ENCODE measurements at regions not wholly inside any gene's neighbourhood (a gene's known extent, or its start where the extent isn't known, plus 50 kb on each side); places are given as distances from the start of the nearest gene placed in this dataset.
"Not testable (repeated sequence)": the region's sequence is repeated elsewhere in the genome, so short reads cannot be mapped to it uniquely, and the experiment has no call there.

DNA sequence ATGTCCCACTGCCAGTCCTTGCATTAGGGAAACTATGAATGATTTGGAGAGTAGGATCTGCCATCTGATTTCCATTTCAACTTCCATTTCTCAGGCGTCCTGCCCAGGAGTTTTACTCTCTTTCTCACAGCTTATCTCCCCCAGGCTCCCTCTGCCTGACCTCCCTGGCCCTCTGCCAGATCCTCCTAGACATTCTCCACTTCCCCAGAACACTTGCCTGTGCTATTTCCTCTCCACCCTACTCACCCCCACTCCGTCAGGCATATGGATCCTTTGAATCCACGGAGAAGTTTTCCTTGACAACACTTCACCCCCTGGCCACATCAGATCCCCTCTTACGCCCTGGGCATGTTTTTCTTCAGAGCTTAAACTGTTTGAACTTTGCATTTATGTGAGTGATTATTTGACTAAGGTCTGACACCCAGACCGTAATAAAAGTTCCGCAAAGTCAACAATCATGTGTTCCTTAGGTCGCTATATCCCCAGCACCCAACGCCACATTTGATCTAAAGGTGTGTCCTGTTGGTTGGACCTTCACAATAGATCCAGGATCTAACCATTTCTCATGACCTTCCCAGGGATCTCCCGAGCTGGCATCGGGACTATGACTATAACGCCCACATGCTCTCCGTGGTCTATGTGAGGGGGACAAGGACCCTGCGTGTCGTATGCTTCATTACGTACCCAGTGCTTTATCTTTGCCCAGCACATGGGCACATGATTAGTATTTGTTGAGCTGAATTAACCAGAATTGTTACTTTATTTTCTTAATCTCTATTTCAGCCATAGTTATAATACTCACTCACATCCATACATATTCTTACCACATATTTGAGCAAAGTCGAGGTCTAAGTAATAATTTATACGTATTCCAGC lies 255.8 kb upstream of the FOXN3 start:
- DNase-seq (ENCODE audit: low spot score), result no peak
- intact Hi-C loops (cut with DNase I), result no loop called here

DNA sequence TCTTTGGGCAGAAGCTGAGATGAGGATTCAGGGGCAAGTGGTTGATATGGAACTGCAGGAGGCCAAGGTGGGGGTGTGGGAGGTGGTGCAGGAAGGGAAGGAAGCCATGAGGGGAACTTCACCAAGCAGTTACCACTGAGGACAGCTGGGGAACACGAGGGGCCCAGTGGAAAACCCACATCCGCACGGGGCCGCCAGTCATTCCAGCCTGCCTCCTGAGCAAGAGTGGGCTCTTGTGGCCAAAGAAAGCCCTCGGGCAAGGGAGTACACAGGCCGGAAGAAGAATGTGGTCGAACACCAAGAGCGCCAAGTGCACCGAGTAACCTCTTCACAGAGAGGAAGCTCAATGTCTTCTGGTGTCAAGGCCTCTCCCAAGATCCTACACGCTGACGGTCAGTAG lies 252.2 kb upstream of the FOXN3 start:
- intact Hi-C loops (cut with DNase I), result no loop called here
- no peak for DNase-seq (ENCODE audit: low spot score)

GRCh38 chr14:89667983-89668382 lies 250.9 kb upstream of the FOXN3 start:
- intact Hi-C loops (cut with DNase I), result no loop called here

DNA sequence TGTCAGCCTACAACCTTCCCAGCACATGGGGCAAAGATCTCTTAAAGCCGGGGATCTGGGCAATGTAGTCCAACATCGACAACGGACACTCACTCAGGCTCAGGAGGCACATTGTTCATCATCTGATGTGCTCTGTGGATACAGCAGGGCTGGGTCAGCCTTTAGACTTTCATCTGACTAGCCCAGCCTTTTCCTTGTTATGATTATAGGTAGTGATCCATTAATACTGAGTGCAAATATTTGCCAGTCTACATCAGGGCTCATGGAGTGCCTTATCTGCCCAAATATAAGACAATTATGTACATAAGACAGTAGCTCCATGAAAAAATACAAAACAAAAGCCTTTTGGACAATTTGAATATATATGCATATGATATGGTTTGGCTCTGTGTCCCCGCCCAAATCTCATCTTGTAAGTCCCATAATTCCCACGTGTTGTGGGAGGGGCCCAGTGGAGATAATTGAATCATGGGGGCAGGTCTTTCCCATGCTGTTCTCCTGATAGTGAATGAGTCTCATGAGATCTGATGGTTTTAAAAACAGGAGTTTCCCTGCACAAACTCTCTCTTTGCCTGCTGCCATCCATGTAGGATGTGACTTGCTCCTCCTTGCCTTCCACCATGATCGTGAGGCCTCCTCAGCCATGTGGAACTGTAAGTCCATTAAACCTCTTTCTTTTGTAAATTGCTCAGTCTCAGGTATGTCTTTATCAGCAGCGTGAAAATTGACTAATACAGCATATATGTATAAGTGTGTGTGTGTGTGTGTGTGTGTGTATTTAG lies 248.5 kb upstream of the FOXN3 start:
- intact Hi-C loops (cut with DNase I), result loop anchor here in 1 of 2 donors (1.0 kb wide), 1 partner anchor 40 kb away; no protein-coding TSS in a partner anchor
- DNase-seq (ENCODE audit: low spot score), result not testable (repeated sequence)

More at GRCh38 chr14:89667983-89668382, 250.9 kb upstream of the FOXN3 start:
- no peak for DNase-seq (ENCODE audit: low spot score)

GRCh38 chr14:89661392-89661791 lies 244.4 kb upstream of the FOXN3 start:
- intact Hi-C loops (cut with DNase I), result no loop called here
- no peak for DNase-seq (ENCODE audit: low spot score)

GRCh38 chr14:89660625-89661233 lies 243.7 kb upstream of the FOXN3 start:
- intact Hi-C loops (cut with DNase I); DNase-seq (ENCODE audit: low spot score): not testable (repeated sequence)

DNA sequence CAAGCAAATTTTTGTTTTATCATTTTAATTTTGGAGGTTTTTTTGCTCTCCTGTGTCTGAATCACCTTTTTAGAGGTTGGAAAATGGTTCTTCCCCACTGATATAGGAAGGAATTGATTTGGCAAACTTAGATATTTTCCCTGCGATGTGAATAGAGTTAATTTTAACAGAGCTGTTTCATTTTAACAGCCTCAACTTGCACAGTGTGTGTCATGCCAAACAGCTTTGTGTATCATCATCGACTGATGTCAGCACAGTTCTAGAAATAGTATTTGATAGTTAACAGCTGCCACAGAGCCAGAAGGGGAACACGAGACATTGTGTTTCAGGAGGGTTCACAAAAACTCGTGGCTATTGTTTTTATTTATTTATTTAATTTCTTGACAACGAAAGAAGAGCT lies 243.1 kb upstream of the FOXN3 start:
- no peak for DNase-seq (ENCODE audit: low spot score)
- intact Hi-C loops (cut with DNase I), result no loop called here

GRCh38 chr14:89658977-89659670 lies 242.1 kb upstream of the FOXN3 start:
- intact Hi-C loops (cut with DNase I), result no loop called here

DNA sequence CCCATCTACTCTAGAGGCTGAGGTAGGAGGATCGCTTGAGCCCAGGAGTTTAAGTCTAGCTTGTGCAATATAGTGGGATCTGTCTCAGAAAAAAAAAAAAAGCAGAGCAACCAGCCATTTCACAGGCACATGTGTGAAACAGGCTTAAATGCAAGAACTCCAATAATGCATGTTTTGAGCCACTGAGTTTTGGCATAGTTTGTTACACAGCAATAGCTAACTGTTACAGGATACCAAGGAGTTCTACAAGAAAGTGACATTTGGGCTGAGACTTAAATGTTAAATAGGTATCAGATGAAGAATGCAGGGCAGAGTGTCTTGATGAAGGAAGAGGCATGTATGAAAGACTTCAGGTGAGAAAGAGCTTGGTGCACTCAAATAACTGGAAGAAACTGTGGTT lies 240.0 kb upstream of the FOXN3 start:
- intact Hi-C loops (cut with DNase I), result no loop called here
- no peak for DNase-seq (ENCODE audit: low spot score)

More at GRCh38 chr14:89658977-89659670, 242.1 kb upstream of the FOXN3 start:
- DNase-seq (ENCODE audit: low spot score), result no peak

DNA sequence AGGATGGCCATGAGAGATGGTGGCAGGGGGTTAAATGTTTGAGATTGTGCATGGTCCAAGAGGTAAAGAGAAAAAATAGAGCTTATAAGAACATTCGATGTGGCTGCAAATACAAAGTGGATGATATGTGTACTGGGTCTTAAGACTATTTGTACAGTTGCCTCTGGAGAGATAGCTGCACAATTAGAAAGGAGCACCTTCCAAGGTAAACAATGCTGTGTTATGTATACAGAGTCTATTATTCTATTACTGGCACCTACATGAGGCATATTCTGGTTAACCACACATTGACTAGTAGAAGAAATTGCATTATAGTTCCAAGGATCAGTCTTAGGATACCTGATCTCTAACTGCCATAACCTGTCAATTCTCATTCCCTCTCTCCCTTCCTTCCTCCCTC lies 238.0 kb upstream of the FOXN3 start:
- DNase-seq (ENCODE audit: low spot score), result no peak
- intact Hi-C loops (cut with DNase I), result no loop called here

DNA sequence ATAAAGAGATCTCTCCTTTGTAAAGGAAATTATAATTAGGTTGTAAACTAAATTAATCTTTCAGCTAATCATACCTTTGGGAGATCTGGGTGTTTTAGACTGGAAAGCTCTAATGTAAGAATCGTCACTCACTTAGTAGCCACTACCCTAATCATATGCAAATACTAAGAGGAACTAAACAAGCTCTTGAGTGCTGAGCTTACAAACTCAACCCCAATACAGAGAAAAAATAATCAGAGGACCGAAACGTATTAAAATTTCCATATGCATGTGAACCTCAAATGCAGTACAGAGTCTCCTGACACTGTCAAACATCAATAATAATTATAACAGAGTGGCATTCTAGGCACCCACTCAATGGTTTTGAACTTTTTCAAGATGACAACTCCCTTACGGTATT lies 235.3 kb upstream of the FOXN3 start:
- DNase-seq (ENCODE audit: low spot score), result no peak
- intact Hi-C loops (cut with DNase I), result no loop called here

DNA sequence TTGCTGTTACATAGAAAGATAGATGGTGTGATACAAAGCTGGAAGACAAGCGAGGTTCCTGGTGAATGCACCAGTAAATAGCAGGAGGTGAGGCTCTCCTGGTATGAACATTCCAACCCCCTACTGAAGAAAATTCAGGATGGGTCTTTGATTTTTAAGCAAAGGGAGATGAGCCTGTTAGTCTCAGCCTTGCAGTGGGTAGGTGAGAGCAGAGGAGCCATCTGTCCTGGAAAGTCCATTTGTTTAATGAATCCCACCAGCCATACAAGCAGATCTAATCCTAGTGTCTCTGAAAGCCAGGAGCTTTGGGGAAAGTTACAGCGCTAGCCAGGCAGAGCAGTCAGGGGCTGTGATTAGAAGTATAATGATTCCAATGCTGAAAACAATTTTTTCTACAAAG lies 234.8 kb upstream of the FOXN3 start:
- intact Hi-C loops (cut with DNase I), result no loop called here

GRCh38 chr14:89650077-89650978 lies 233.3 kb upstream of the FOXN3 start:
- DNase-seq (ENCODE audit: low spot score), result no peak
- intact Hi-C loops (cut with DNase I), result no loop called here

More for the DNA sequence above, 234.8 kb upstream of the FOXN3 start:
- DNase-seq (ENCODE audit: low spot score), result no peak

DNA sequence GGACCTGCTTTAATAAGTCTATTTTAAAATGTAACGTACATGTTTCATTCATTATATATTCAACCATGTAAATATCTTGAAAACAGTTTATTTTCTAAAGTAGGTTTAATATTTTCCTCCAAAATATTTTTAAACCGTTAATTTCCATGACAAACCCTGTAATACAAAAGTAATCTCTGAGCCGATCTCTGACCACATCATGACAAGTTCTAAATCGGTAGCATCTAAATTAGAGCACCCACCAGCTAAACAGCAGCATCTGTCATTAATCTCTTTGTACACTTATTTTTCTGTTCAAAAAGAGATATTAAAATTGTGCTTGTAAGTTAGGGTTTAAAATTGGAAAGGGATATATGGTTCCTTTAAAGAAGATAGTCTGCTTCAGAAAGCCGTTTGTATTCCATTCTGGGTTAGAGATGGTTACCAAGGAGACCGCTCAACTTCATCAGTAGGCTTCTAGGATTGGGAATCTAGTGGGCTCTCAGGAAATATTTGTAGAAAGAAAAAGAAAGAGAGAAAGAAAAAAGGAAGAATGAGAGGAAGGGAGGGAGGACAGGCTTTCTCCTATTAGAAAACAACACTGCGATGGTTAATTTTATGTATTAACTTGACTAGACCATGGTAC lies 232.5 kb upstream of the FOXN3 start:
- intact Hi-C loops (cut with DNase I), result no loop called here
- DNase-seq (ENCODE audit: low spot score), result no peak

DNA sequence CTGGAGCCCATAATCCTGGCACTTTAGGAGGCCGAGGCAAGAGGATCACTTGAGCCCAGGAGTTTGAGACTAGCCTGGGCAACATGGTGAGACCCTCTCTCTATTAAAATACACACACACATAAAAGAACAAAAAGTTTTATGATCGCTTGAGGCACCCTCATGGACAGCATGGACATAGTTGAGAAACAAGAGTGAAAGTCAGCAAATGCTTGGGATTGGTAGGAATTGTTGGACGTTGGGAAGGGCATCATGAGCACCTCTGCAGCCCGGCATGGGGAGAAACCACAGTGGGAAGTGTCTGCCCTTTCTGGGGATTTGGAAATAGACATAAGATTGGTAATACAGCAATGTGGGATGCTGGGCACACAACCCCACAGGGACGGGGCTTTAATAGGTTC lies 231.9 kb upstream of the FOXN3 start:
- intact Hi-C loops (cut with DNase I), result no loop called here
- no peak for DNase-seq (ENCODE audit: low spot score)

GRCh38 chr14:89648510-89648909 lies 231.5 kb upstream of the FOXN3 start:
- intact Hi-C loops (cut with DNase I), result no loop called here
- DNase-seq (ENCODE audit: low spot score), result no peak

DNA sequence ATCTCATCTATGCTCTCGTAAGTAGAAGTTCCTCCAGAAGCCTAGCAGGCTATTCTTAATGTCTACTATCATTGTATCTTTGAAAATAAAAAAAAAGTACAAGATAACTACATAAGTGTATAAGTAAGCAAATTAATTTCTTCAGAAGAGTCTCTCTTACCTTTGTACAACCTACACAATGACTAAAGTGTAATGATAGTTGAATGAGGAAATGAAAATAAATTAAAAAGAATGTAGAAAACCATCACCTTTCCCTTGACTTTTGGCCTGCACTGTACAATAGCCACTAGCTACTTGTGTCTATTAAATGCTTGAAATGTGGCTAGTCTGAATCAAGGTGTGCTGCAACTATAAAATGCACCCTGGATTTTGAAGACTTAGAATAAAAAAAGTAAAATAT lies 229.9 kb upstream of the FOXN3 start:
- no peak for DNase-seq (ENCODE audit: low spot score)
- intact Hi-C loops (cut with DNase I), result no loop called here

- intact Hi-C loops (cut with DNase I), result no loop called here
- DNase-seq (ENCODE audit: low spot score), result no peak
These were observed 227.6 kb upstream of the FOXN3 start for GRCh38 chr14:89644641-89645040.

All from posterior vena cava (tissue), 2 donors.